CD4-positive, alpha-beta T cell treated with Interferon gamma for 1 hour (primary cell): ENCODE measurements at regions not wholly inside any gene's neighbourhood (a gene's known extent, or its start where the extent isn't known, plus 50 kb on each side); places are given as distances from the start of the nearest gene placed in this dataset.

Experiments used
- DNase-seq: peaks from one replicate; pipeline ENCODE4 v3.0.0-alpha.2; 2020

DNA sequence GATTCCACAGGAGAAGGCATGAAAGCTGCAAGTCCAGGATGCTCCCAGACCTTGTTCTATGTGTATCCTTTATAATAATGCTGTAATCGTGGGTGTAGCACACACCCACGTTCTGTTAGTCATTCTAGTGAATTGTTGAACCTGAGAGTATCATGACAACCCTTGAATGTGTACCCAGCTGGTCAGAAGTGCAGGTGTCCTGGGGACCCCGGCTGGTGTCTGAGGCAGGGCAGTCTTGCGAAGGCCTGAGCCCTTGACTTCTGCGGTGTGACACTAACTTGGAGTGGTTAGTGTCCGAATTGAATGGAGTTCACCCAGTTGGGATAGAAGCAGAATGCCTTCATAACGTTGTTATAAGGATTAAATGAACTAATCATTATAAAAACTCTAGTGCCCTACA lies 218.0 kb upstream of the TNRC6C start:
- DNase-seq: no peak

DNA sequence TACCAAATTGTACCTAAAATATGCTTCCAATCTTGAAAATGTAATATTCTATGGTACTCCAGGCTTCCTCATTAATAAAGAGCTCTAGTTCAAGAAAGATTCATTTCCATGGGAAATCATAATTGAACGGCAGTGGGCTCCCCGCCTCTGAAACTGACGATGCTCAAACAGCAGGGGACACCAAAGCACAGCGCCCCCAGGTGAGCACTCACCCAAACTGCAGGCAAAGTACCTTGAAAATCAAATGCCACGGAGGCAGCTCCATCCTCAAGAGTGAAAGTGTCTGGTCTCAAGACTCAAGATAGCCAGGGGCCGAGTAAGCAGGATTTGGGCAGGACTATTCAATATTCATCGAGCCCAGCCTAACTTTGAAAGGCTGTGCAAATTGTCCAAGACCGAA lies 217.4 kb upstream of the TNRC6C start:
- peak; percentile 11 for DNase-seq

DNA sequence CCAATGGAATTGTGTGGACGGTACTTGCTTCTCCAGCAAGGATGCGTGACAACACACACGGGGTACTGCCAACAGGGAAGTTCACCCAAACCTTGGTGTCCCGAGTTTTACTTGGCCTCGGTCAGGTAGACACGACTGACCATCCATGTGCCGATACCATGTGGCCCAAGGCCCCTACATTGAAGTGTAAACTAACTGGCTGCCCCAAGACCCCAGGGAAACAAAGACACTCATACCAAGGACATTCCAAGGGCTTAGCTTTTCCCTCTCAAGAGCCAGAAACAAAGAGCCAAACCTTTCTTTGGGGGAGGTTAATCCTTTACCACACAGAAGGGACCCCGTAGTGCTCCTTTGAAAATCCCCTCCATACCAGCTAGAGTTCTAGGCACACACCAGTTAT lies 215.9 kb upstream of the TNRC6C start:
- no peak for DNase-seq

DNA sequence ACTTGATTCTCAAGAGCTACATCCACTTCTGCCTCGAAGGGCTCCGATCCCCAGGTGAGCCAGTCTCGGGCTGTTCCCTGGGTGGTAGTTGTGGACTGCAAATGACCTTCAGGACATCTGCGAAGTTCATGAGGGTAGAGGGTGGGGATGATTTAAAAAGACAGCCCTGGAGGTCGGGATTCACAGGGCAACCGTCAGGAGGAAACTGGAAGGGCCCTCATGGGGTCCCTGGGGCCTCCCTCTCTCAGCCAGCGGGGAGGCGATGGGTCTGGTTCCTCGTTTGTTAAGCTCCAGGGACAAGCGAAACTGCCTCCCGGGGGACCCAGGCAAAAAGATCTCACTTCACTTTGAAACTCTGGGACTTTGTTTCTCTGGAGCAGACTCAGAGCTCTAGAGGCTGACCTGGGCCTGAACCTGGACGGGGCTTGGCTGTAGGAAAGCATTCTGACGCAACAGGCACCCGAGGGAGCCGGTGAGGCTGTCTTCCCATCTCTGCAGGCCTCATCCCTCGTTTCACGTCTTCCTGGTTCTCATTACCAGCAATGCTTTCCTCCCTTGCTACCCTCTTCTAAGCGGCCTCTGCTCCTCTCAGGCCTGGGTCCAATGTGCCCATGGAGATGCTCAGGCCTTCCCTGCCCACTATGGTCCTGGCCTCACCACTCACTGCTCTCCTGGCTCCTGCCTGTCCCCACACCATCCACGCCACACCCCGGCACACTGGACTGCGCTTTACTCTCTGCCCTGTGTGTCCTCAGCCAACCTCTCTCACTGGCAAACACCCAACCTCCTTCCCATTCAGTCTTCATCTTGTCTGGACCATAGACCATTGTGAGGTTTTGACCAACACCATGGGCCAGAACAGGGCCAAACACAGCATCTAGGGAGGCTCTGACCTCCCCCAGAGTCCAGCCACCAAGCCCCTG lies 214.2 kb upstream of the TNRC6C start:
- no peak for DNase-seq

DNA sequence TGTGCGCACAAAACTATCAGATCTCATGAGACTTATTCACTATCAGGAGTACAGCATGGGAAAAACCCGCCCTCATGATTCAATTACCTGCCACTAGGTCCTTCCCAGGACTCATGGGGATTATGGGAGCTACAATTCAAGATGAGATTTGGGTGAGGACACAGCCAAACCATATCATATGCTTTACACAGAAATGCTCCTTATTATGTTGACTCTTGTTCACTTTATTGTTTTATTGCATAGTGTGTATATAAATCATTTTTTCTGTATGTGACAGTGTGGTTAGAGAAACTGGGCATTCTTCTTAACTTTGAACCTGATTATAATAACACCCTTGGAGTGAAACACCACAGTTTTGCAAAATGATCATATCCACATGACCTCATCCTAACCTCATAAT lies 212.8 kb upstream of the TNRC6C start:
- no peak for DNase-seq

DNA sequence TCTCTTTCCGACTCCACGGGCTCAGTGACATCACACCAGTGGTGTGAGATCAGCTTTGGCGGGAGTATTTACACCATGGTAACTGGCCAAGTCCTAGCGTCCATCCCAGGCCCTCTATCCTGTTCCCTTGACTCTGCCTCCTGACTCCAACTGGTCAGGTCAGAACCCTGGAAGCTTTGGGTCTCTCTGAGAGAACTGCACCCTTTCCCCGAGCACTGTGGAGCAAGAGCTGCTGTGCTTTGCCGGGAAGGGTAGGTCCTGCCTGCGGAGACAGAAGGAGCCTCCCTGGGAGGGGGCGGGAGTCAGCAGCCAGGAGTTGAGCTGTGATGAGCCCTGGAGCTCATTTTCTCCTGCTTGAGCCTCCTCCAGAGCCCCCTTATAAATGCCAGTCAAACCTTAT lies 212.1 kb upstream of the TNRC6C start:
- DNase-seq: no peak

DNA sequence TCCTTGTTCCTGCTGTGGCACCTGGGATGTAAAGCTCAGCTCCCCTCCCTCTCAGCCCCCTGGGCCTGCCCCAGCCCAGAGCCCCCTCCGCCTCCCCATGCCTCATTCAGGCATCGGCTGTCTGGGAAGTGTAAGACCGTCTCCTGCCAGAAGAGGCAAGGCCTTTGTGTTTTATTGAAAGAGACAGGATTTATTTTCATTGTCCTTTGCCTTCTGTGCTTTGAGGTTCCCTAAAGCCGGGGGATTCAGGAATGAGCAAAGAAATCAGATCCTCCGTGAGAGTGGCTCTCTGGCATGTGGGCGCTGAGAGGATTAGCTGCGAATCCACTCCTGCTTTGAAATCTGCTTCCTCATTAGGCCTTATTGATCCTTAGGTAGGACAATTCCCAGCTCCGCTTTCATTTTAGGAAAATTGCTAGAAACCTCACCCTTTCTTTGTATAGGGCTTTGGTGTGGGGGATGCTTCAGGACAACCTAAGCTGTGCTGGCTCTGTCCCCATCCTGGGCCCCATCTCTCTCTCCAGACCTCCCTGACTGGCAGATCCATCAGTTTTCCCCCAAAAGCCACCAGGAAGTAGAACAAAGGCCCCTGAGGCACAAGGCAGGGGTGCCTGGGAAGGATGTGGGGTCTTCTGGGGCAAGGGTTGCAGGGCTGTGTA lies 211.5 kb upstream of the TNRC6C start:
- DNase-seq: no peak

DNA sequence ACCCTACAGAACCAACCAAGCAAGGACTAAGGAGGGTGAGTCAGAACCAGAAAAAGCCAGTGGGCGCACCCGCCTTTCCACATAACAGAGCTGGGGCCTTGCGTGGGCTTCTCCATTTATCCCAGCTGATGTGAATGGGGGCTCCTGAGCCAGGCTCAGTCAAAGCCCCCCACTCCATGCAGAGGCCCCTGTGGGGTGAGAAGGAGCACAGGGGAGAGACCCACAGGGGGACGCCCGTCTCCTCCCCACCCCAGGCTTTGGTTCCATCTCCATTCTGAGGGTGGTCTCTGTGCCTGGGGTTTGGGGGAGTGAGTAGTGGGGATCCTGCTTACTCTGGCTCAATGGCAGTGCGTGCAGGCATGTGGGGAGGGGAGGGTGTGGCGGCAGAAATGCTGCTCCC lies 210.1 kb upstream of the TNRC6C start:
- DNase-seq: no peak

DNA sequence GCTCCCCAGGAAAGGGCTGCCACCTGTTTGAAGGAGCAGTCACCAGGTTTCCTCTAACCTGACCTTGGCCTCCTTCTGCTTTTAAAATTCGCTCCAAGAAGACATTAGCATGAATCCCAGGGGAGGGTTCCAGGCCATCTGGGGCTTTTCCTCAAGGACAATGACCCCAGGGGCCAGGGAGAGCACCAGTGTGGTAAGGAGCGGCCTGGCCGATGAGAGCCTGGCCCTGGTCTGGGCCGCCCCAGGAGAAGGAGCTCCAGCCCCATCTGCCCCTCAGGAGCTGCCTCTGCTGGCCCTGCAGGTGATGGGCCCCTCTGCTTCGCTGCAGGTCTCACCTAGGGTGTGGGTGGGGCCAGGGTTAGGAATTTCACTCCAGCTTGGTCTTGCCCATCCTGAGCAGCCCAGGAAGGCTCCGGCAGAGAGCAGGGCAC lies 209.2 kb upstream of the TNRC6C start:
- DNase-seq: no peak

DNA sequence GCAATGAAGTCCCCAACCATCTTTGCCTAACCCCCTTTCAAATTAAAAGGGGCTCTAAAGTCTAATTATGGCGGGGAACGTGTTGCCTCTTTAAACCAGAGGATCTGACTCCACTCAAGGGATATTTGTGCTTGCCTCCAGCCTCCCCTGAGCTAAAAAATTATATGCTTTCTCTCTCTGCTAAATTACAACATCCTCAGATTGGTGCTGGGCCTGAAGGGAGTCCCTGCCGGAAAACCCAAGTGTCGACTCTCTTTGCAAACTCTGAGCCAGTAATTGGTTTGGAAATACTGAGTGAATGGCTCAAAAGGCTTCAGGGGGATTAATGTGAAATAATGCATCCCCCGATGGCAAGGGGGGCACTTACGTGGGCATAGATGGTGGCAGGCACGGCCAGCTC lies 208.5 kb upstream of the TNRC6C start:
- no peak for DNase-seq

DNA sequence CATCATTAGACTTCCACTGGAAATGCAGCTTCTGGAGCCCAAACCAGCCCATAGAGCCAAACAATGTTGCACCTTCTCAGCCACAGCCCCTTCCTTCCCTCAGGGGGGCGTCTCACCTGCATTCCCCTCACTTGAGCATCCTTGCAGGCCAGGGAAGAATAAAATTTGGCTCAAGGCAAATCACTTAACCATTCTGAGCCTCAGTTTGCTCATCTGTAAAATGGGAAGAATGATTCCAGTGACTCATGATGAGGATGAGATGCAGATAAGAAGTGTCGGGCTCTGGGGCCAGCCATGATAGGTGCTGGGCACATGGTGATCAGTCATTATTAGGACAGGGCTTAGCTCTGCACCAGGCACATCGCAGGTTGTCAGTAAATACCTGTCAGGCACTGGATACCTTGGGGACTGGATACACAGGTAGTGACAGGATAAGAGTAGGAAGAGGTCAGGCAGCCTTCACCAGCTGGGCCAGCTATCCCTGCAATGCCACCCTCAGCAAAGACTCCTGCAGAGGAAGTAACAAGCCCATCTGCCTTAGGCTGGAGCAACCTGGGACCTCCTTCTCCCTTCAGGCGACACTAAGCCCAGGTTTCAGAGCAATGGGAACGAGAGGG lies 208.0 kb upstream of the TNRC6C start:
- DNase-seq: no peak

DNA sequence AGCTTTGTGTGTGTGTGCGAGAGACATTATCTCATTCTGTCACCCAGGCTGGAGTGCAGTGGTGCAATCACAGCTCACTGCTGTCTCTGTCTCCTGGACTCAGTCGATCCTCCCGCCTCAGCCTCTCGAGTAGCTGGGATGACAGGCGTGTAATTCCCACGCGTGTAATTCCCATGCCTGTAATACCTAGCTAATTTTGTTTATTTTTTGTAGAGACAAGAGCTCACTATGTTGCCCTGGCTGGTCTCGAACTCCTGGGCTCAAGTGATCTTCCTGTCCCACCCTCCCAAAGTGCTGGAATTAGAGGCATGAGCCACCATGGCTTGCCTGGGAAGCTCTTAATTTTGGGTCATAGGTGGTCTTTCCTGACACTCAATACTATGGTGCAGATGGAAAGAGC lies 205.3 kb upstream of the TNRC6C start:
- DNase-seq: no peak

DNA sequence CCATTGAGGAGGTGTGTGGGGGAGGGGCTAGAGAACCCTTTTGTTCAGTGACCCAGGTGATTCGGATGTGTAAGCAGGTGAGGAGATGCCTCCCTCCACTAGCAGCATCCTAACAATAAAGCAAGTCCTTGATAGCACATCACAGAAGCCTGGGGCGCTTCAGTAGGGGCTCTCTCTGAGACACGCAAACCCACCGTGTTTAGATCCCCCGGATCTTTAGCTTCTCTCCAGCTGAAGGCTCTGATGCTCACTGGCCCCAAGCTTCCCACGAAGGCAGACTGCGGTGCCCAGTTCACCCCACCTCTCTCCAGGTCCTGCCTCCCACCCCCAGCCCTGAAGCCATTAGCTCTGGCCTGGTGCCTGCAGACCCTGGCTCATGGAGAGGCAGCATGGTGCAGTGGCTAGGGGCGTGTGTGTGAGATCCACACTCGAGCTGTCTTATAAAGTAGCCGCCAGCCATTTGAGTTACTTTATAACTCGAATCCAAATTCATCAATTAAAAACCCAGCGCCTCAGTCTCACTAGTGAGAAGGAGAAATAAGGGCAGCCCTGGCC lies 204.7 kb upstream of the TNRC6C start:
- DNase-seq: no peak

DNA sequence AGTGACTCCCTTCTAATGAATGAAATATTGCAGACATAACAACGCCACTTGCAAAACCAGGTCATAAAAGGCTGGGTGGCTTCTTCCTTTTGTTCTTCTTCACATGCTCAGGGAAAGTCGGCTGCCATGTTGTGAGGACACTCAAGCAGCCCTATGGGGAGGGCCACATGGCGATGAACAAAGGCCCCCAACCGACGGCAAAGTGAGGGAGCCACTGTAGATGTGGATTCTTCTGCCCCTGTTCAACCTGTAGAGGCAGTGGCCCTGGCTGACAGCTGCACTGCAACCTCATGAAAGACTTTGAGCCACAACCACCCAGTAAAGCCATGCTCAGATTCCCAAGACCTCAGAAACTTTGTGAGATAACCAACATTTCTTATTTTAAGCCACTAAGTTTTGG lies 203.5 kb upstream of the TNRC6C start:
- DNase-seq: no peak

DNA sequence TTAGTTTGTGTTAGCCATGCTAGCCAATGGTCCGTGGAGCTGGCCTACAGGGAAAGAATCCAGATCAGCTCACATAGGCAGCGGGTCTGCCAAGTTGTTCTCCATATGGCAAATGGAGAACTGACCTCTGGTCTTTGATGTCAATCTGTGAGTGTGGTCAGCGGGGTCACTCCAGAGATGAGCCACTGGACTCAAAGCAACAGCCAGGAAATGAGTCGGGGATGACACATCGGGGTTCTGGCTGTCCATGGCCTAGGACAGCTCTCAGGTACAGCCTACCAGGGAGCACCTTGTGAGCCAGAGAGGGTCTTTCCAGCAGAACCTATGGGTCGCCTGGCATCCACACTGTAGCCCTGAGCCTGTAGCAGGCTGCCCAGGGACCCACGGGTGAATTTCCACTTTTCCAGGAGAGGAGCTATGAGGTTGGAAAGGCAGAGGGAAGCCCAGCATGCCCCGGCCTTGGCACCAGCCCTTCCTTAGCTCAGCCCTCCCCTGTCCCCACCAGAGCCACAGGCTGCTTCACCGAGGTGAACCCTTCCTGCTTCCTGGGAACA lies 203.0 kb upstream of the TNRC6C start:
- DNase-seq: no peak

DNA sequence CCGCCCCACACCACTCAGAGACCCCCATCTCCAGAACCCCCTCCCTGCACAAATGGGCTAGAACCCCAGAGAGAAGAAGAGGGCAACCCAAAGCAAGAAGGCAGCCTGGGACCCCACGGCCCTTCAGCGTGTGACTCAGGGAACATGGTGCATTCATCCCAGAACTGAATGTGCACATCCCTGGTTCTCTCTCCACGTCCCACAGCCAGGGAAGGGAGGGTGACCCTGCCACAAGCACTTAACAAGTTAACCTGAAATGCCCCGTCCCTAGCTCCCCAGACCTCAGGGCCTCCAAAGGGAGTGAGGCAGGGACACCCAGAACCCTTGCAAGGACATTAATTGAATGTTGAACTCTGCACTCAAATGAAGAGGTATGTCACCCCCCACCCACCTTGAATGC lies 202.5 kb upstream of the TNRC6C start:
- DNase-seq: no peak

DNA sequence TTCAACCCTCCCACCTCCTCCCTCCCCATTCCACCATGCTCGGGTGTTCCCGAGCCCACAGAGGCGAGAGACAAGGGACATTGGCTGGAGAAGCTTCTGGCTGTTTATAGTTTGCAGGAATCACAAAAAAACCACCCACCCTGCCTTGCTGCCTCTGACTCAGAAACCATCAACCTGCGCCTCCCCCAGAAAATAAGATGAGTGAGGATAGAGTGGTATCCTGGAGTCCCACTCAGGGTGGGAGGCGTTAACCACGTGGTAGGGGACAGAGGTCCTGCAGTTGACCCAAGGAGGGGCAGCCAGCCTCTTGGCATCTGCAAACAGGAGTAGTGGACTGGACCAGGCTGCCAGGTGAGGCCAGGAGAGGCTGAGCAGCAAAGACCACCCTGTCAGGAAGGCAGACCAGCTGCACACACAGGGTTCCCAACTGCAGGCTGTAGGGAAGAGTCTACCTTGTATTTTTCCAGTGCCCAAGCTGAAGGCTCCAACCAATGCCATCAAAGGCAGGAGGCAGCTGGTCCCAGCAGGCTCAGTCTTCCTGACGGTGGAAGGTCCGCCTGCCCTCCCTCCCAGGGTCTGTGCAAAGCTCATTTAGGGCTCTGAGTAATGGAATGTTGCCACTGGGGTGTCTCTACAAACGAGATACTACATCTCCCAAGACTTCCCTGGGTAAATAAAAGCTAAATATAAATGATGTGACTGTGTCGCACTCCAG lies 201.5 kb upstream of the TNRC6C start:
- no peak for DNase-seq

DNA sequence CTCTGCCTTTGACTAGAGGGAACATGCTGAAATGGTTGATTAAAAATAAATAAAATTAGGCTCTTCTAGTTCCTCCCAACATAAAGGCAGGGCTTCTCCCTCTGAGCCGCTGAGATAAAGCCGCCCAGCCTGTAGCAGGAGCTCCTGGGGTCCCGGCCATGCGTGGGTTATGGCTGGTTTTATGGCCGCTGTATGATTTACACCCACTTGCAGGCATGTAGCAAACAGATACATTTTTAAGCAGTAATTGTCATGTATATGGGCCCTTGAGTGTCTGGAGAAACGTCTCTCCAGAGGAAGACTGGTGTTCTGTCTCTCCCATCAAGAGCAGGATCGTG lies 201.0 kb upstream of the TNRC6C start:
- no peak for DNase-seq

DNA sequence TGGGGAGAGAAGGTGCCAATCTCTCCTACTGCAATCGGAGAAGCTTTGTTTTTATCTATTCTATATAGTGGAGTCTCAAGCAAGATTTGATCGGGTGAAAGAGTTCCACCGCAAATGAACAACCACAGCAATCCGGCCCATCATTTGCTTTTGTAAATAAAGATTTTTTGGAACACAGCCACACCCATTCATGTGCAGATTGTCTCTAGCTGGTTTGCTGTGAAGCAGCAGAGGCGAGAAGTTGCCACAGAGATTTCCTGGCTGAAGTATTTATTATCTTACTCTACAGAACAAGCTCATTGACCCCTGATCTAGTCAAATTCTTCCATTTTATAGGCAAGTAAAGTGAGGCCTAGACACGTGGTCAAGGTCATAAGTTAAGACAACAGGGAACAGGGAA lies 195.5 kb upstream of the TNRC6C start:
- DNase-seq: no peak

DNA sequence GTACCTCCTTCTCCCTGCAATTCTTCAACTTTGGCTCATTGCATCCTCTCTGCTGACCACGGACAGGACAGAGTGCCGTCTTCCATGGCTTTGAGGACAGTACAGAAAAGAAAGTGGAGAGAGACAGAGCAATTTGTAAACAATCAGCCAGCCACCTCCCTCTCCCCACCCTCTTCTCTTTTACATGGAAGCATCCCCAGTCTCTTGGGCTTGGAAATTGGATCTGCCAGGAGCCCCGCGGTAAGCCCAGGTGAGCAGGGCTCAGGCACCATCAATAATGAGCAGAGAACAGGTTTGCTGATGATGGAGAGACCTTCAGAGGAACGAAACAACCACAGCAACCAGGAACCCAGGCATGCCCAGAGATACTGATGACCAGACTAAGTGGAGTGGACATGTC lies 194.9 kb upstream of the TNRC6C start:
- DNase-seq: no peak

DNA sequence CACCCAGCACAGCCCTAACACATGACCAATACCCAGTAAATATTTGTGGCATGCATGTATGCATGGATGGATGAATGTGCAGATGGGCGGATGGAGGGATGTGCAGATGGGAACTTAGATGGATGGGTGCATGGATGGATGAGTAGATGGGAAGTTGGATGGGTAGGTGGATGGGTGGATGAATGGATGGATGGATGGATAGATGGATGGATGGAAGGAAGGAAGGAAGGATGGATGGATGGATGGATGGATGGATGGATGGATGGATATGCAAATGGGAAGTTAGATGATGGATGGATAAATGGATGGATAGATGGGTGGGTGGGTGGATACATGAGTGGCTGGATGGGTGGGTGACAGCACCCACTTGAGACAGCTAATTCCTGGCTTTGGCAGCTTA lies 193.2 kb upstream of the TNRC6C start:
- no peak for DNase-seq

DNA sequence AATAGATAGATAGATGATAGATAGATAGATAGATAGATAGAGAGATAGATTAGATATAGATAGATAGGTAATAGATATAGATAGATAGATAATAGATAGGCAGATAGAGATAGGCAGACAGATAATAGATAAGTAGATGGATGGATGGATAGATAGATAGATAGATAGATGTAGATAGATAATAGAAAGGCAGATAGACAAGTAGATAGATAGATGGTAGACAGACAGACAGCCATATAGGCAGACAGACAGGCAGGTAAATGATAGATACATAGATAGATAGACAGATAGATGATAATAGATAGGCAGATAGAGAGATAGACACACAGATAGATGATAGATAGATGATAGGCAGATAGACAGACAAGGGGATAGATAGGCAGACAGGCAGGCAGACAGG lies 191.4 kb upstream of the TNRC6C start:
- no peak for DNase-seq

DNA sequence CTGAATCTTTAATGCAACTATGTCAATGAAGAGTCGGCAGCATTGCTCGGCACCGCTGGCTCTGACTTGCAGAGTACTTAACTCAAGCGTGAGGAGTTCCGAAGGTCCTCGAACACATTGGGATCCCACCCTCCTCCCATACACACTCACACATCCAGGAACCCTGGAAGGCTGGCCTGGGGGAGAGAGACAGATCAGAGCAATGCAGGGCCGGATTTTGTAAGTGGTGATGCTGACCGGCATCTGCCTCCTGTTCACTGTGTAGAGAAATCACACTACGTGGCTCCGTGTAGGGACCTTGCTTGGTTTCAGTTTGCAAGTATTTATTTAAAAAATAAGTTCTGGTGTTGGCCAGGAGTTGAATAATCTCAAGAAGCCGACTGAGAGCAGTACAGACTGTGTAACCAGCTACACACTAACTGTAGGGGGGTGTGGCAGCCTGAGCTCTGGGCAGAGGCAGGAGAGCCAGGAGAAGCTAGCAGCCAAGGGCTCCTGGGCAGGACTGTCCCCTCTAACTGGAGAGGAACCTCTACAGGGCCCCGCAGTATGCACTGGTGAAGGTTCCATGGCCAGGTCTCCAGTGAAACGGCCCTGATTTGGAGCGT lies 190.2 kb upstream of the TNRC6C start:
- no peak for DNase-seq
